Keratinocyte (primary cell): ENCODE measurements at regions not wholly inside any gene's neighbourhood (a gene's known extent, or its start where the extent isn't known, plus 50 kb on each side); places are given as distances from the start of the nearest gene placed in this dataset.

Source experiments
- DNase-seq: peaks from one replicate; pipeline ENCODE4 v3.0.0-alpha.2; 2011; ENCODE audit warnings: low read depth, missing footprints, low spot score
- FAIRE-seq: peaks from 2 replicates; lab custom pipeline; 2011; peaks lifted over from hg19 to GRCh38; lab: Jason Lieb, UNC
- H2AFZ ChIP-seq: 2 replicates; pipeline ENCODE4 v1.6.0; 2012; ENCODE audit warnings: low read length, control low read depth, inconsistent platforms; ENCODE audit not compliant: control insufficient read depth
- H3K27ac ChIP-seq: 2 replicates; pipeline ENCODE4 v1.5.1; 2011; ENCODE audit warnings: low read length; ENCODE audit not compliant: control insufficient read depth, insufficient read depth
- H3K27me3 ChIP-seq: 3 replicates; pipeline ENCODE4 v1.6.0; 2011; ENCODE audit warnings: low read length; ENCODE audit not compliant: control insufficient read depth, insufficient read depth; ENCODE audit errors: extremely low read depth
- H3K36me3 ChIP-seq, 2 experiments: 2 replicates in 1 of 2; 3 replicates in 1 of 2; pipeline ENCODE4 v1.5.1; 2011; ENCODE audit warnings: low read length in 2 of 2, mild to moderate bottlenecking in 1 of 2; ENCODE audit not compliant: control insufficient read depth in 2 of 2, insufficient read depth in 2 of 2; ENCODE audit errors: extremely low read depth in 1 of 2
- H3K4me1 ChIP-seq: 3 replicates; pipeline ENCODE4 v1.5.1; 2011; ENCODE audit warnings: low read length; ENCODE audit not compliant: control insufficient read depth, insufficient read depth; ENCODE audit errors: extremely low read depth
- H3K4me2 ChIP-seq: 3 replicates; pipeline ENCODE4 v1.6.0; 2011; ENCODE audit warnings: low read depth, low read length; ENCODE audit not compliant: control insufficient read depth, insufficient read depth; ENCODE audit errors: extremely low read depth
- H3K4me3 ChIP-seq, 3 experiments: fragments of 200-600 bp in 1 of 3; sonication (generic) in 1 of 3; 2 replicates in 2 of 3; 3 replicates in 1 of 3; pipeline ENCODE4 v1.5.1; 2011 to 2016; ENCODE audit warnings: low read length in 3 of 3, mild to moderate bottlenecking in 3 of 3, control low read depth in 2 of 3, inconsistent platforms in 1 of 3, low read depth in 1 of 3, mixed read lengths in 1 of 3, mixed run types in 1 of 3, moderate library complexity in 1 of 3; ENCODE audit not compliant: control insufficient read depth in 2 of 3, insufficient read depth in 2 of 3; ENCODE audit errors: extremely low read depth in 1 of 3
- H3K79me2 ChIP-seq: 2 replicates; pipeline ENCODE4 v1.6.0; 2012; ENCODE audit warnings: low read length; ENCODE audit not compliant: control insufficient read depth, insufficient read depth
- H3K9ac ChIP-seq: 3 replicates; pipeline ENCODE4 v1.6.0; 2011; ENCODE audit warnings: low read length; ENCODE audit not compliant: control insufficient read depth, insufficient read depth; ENCODE audit errors: extremely low read depth
- H3K9me1 ChIP-seq: 3 replicates; pipeline ENCODE4 v1.6.0; 2011; ENCODE audit warnings: low read length; ENCODE audit not compliant: control insufficient read depth, insufficient read depth; ENCODE audit errors: extremely low read depth
- H3K9me3 ChIP-seq: 2 replicates; pipeline ENCODE4 v1.5.1; 2012; ENCODE audit warnings: low read depth, low read length; ENCODE audit not compliant: control insufficient read depth
- H4K20me1 ChIP-seq: 3 replicates; pipeline ENCODE4 v1.6.0; 2011; ENCODE audit warnings: low read length; ENCODE audit not compliant: control insufficient read depth, insufficient read depth; ENCODE audit errors: extremely low read depth
- CTCF ChIP-seq, 3 experiments: IDR thresholded peaks in 1 of 3; conservative IDR thresholded peaks in 1 of 3; optimal IDR thresholded peaks in 1 of 3; 2 replicates in 2 of 3; 3 replicates in 1 of 3; pipeline versions ENCODE3 to v1.5.1; 2011; ENCODE audit warnings: low read length in 3 of 3, mild to moderate bottlenecking in 3 of 3, moderate library complexity in 2 of 3, control low read depth in 1 of 3, inconsistent platforms in 1 of 3; ENCODE audit not compliant: insufficient read depth in 2 of 3; ENCODE audit errors: extremely low read depth in 1 of 3
- EZH2 ChIP-seq: IDR thresholded peaks from one replicate; pipeline ENCODE4 v1.6.1; 2012; ENCODE audit warnings: inconsistent platforms, mild to moderate bottlenecking, low read length, moderate library complexity
- dilution Hi-C: fragments of 300-500 bp; cut with MboI; formaldehyde crosslinking; loops from one replicate; pipeline ENCODE4 v1.7.0; 2020; ENCODE audit warnings: low sequenced_read_pairs; ENCODE audit not compliant: extremely low pct_ligation_motif_present
- small RNA-seq, 3 experiments: library from RNA; depleted of rRNA; stranded (forward); fragments of <200 nt; gene quantifications; one replicate each; pipeline ENCODE3, GENCODE V24; 2012; ENCODE audit warnings: low read depth in 3 of 3, low replicate concordance in 1 of 3; ENCODE audit not compliant: insufficient read length in 3 of 3

- Histone ChIP-seq H3K4me2 (no peak overlapping the region), H3K9me3 (no peaks in the 10 kb centered on the region), H2AFZ (no peak overlapping the region), H3K4me3 (no peak overlapping the region), H4K20me1 (no peaks in the 10 kb centered on the region), H3K9ac (no peak overlapping the region), H3K27ac (no peak overlapping the region), H3K27me3 (no peaks in the 10 kb centered on the region), H3K9me1 (no peaks in the 10 kb centered on the region), H3K79me2 (no peaks in the 10 kb centered on the region), H3K4me1 (no peaks in the 10 kb centered on the region), H3K36me3 (no peaks in the 10 kb centered on the region)
- DNase-seq (no peak), FAIRE-seq (no peak)
- TF ChIP-seq CTCF (optimal IDR thresholded peaks at IDR 0.05 in 1 of 3, IDR thresholded peaks at IDR 0.05 in 1 of 3, conservative IDR thresholded peaks at IDR 0.05 in 1 of 3; ENCODE audit: extremely low read depth in 1 of 3, insufficient read depth in 2 of 3, low read length in 3 of 3) (no peak), EZH2 (no peak)
- dilution Hi-C loops, result no loop called here
Measured at GRCh38 chr20:54704032-54704635, 228.7 kb downstream of the DOK5 start.

Small RNAs in the stretch of these regions (small RNA-seq; reads per million reads assigned to genes)
- gene RNU4ATAC7P, result 0 reads per million in 3 experiments
